D341Med (cell line): ENCODE measurements at regions not wholly inside any gene's neighbourhood (a gene's known extent, or its start where the extent isn't known, plus 50 kb on each side); places are given as distances from the start of the nearest gene placed in this dataset.
A peak's percentile ranks its signal among the peaks of the same experiment; 100 is the strongest.

Experiments
- DNase-seq: peaks from one replicate; pipeline ENCODE4 v3.0.0; 2012; ENCODE audit warnings: low spot score

GRCh38 chr4:8698341-8699062 is 105.9 kb downstream of the CPZ start:
- no peak for DNase-seq

DNA sequence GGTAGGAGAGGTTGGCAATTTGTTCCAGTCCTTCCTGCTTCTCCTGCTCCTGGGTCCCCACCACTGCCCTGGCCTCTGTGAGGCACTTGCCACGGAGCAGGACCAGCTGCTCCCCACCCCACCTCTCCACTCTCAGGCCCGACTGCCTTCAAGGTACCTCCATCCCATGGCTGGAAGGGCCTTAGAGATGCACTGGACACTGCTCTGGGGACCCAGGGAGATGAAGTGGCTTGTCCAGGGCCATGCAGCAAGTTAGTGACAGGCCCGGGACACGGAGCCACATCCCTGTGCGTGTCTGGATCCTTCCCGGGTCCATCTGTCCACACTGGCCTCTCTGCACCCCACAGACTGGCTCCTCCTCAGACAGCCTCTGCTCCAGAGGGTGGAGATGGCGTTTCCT is 105.3 kb downstream of the CPZ start:
- no peak for DNase-seq

DNA sequence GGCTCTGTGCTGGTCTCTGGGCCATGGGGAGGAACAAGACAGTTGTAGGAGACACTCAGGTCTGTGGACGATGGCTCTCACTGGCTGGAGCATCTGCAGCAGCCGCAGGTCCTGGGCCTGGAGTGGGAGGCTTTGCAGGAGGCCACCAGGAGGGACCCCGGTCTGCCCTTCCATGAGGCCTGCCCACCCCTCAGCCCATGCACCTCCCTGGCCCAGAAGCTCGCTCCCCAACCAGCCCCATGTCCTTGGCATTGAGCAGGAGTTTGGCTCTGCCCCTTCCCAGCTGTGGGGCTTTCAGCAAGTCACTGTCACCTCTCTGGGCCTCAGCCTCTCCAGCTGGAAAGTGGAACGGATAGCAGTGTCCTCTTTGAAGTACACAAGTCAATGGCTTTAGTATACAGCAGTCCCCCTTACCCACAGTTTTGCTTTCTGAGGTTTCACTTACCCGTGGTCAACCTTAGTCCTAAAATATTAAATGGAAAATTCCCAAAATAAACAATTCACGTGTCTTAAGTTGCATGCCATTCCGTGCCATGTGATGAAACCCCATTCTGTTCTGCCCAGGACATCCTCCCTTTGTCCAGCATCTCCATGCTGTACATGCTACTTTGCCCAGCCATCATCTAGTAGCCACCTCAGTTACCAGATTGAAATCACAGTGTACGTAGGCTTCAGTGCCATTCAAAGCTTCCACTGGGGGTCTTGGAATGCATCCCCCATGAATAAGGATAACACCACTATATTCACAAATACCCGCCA is 104.0 kb downstream of the CPZ start:
- no peak for DNase-seq

DNA sequence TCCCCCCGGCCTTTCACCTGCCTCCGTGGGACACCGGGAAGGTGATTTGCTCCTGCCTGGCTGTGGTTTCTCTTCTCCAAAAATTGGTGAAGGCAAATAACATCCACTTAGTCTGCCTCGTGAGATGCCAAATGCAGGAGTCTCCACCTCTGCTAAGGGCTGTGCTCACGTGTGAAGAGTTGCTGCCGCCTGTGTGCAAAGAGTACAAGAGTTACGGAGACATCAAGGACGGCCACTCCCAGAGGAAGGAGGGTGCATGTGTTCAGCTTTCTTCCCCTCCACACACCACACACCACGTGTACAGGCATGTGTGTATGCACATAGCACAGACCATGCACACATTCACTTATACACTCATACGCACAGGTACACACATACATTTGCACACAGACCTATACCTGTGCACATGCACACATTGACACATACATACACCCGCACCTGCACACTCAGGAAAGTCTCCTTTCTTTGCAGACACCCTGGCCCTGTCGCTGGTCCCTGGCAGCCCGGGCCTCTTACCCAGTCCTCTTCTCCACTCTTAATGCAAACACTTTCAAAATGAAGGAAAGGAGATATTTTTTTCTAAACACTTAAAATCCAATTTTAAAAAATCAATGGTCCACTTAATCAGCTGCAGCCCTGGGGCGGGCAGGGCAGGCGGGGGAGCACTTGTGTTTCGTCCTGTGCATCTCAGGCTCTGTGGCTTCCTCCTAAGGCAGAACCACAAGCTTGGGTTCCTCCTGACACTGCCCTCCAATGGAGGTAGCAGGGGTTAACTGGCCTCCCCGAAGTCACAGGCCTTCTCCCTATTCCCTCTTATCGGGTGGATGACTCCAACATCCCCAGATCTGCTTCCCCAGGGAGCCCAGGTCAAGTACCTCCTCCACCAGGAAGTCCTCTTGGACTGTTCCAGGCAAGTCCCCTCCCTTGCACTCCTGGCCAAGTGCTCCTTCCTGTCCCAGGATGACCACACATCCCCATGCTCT is 103.0 kb downstream of the CPZ start:
- no peak for DNase-seq

- no peak for DNase-seq
Measured at GRCh38 chr4:8694651-8695151, 102.1 kb downstream of the CPZ start.

DNA sequence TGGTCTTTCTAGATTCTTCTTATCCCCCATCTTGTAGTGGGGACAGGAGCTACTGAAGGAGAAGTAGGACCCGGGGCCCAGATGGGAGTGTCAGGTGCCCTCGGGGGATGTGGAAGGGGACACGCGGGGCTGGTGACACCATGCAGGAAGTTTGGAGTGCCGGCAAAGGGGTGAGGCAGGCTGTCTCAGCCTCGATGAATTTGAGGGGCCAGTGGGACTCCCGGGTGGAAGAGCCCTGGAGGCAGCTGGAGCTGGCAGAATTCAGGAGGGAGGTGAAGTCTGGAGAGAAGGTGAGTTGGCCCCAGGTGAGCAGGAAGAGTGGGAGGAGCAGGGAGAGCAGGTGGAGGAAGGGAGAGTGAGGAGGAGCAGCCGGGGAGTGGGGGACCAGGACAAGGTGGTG is 101.7 kb downstream of the CPZ start:
- no peak for DNase-seq

DNA sequence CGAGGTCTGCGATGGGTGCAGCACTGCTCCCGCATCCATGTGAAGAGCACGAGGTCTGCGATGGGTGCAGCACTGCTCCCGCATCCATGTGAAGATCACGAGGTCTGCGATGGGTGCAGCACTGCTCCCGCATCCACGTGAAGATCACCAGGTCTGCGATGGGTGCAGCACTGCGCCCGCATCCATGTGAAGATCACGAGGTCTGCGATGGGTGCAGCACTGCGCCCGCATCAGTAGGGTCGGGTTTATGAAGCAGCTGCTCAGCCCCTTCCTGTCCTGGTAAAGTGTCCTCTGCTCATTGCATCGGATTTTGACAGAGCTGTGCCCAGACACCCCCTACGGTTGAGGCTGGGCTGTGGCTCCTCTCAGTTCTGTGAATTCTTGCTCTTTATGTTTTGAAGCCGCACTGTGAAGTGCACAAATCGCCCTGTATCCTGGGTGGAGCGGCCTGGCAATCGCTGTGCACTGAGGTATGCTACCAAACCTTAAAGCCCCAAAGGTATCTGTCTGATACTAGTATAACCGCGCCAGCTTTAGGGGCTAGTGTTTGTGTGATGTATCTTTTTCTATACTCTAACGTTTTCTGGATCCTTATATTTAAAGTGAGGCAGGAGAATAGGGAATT is 98.7 kb downstream of the CPZ start:
- no peak for DNase-seq

DNA sequence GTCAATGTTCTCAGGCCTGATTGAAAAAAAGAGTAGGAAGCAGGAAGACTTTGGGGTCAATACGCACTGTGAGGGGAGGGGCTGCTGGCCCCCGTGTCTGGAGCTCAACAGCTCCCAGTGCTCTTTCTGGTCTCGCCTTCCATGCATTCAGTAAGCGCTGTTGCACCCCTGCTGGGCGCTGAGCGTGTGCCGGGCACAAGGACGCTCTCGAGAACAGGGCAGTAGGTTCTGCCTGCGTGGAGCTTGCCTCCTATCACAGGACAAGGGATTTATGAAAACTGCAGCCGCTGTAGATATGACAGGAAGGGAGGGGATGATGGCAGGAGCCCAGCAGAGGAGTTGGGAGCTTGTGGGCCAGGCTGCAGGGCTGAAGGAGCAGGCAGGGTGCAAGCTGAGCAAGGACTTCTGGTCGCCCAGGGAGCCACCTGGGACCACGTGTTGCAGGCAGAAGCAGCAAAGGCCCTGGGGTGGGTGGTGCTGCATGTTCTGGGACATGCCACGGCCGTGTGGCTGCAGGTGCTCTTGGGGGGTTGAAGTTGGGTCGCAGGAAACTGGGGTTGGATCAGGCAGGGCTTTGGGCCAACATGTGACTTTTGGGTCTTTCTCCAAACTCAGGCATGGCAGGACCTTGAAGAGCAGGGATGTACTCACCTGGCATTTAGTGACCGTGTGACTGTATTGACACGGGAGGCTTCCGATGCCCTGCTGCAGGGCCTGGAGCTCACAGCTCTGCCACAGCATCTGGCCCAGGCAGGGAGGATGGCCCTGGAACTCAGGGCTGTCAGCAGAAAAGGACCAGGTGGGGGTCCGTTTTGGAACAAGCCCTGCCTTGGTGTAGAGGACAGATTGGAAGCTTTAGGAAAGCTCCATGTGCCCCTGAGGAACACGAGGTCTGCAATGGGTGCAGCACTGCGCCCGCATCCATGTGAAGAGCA is 97.9 kb downstream of the CPZ start:
- no peak for DNase-seq

DNA sequence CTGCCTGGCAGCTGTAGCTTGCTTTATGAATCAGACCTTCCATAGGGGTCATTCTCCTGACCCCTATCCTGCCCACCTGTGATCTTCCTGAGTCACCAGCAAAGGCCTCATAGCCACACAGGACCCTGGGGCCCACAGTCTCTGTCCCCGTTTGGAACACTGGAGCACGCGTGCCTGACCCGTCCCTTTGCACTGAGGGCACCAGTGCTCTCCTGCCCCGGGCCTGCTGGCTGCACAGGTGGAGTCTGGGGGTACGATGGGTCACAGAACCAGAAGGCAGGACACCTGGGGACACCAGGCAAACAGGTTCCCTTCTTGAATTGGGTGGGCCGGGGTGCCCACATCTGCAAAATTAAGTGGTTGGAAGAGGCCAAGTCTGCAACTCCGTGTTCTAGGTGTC is 97.2 kb downstream of the CPZ start:
- no peak for DNase-seq

DNA sequence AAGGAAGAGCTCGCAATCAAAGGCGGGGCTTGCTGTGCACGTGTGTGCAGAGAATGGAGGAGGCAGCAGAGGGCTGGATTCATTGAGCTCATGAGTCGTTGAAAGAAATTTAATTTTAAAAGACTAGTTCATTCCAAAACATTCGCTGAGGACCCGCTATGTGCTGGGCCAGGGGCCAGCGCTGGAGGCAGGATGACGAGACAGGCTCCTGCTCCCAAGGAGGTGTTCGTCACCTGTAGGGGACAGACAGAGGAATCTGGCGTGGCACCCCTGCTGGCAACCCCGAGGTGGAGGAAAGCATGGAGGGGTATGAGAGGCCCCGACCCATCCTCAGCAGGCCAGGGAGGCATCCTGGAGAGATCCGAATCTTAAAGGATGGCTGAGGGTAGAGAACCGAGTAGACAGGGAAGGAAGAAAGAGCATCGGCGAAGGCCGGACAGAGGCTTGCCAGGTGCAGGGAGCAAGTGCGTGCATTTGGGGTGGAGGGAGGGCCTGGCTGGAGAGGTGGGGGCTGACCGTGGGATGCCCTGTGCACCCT is 96.4 kb downstream of the CPZ start:
- no peak for DNase-seq

- peak; percentile 52 for DNase-seq
Measured at GRCh38 chr4:8688041-8688907, 95.7 kb downstream of the CPZ start.

- no peak for DNase-seq
Measured at GRCh38 chr4:8687083-8687482, 94.5 kb downstream of the CPZ start.

GRCh38 chr4:8685831-8686230 is 93.3 kb downstream of the CPZ start:
- no peak for DNase-seq

- no peak for DNase-seq
Measured at GRCh38 chr4:8683462-8683861, 90.9 kb downstream of the CPZ start.

DNA sequence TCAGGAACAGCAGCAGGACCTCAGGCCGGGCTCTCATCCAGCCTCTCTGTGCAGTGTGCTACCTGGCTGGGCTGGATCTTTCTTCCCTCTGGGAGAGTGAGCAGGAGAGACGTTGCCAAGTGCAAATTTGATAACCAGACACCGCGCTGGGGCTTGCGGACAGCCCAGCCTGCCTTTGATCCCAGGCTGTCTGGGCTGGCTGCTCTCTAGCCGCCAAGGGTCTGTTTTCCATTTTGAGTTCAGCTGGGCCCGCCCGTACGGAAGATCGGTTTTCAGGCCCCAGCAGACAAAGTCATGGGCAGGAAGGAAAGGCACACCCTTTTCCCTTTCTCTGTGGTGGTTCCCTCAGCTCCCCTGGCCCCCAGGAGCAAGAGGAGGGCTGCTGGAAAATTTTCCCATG is 90.2 kb downstream of the CPZ start:
- DNase-seq: no peak

DNA sequence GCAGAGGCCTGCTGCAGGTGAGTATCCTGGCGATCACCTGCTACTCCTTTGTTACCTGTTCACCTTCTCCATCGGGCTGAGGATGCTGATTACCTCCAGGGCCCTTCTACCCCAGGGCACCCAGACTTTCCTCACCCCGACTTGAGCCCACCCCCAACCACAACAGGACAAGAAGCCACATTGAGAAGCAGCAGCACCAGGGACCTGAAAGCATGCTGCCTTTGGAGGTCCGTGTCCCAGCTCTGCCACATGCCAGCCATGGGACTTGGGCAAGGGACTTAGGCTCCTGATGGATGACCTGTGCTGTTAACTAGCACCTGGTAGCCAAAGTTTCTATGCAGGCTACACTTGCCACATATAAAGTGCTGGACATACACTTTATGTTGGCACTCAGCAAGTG is 89.7 kb downstream of the CPZ start:
- DNase-seq: no peak

DNA sequence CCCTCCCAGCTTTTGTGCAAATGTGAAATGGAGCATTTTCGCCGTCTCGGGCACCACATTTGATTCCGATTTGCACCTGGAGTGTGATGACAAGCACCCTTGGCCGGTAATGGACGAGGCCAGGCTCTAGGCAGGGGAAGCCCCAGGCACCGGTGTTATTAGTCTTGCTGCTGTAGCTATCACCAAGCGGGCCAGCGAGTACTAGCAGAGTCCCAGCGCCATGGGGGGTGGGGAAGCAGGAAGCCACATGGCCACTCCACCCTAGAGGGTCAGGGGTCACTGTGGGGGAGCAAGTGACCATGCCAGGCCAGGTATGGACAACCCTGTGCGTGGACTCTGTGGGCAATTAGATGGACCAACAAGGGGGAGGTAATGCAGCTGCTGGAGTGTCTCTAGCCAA is 88.8 kb downstream of the CPZ start:
- DNase-seq: no peak

DNA sequence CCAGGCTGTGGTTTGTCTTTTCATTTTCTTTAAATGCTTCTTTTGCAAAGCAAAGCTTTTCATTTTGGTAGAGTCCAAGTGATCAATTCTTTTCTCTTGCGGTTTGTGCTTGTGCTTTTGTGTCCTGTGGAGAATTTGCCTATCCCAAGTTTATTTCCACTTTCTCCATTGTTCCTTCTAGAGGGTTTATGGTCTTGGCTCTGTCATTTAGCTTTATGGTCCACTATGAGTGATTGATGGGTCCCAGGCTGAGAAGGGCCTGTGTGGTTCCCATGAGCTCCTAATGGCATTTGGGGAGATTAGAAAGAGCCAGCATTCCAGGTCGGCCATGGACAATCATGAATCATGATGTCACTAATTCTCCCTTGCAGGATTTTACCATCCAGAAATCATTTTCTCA is 86.5 kb downstream of the CPZ start:
- DNase-seq: no peak

DNA sequence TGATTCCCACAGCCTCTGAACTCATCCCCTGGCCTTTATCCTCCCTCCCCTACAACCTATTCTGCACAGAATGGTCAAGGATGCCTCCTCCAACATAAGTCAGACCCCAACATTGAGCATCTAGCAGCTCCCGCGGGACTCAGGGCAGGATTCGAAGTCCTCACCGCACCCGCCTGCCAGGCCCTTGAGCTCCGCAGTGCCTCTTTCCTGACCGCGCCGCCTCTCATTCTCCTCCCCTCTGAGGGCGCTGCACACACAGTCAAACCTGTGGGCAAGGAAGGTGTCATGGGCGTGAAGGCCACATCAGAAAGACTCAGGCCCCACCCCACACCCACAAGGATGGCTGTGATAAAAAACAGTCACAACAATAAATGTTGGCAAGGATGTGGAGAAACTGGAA is 84.1 kb downstream of the CPZ start:
- DNase-seq: peak; percentile 9

DNA sequence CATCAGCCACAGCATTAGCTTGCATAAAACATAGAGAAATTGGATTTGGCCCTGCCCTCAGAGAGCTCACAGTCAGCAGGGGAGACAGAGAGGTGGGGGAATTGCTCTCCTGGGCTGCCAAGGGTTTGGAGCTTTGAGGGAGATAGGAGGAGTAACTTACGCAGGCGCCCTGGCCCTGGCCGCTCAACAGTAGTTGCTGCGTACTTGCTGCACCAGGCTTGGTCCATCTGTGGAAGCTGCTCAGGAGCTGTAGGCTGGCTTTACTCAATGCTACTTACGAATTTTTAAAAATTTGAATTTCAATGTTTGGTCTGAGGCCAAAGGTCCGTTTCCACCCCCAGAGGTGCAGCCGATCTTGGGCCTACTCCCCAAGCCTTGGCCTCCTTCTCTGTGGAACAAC is 83.3 kb downstream of the CPZ start:
- peak; percentile 7 for DNase-seq
